HG03159 (cell line): ENCODE measurements at regions not wholly inside any gene's neighbourhood (a gene's known extent, or its start where the extent isn't known, plus 50 kb on each side); places are given as distances from the start of the nearest gene placed in this dataset.

ENCODE experiments used
- ATAC-seq: cut with Tn5 transposase; IDR thresholded peaks from one replicate; pipeline ENCODE4 v1.9.1; 2021; ENCODE audit warnings: mild to moderate bottlenecking, moderate library complexity; ENCODE audit not compliant: unreplicated experiment

GRCh38 chr1:219292341-219292740 is 118.7 kb downstream of the LYPLAL1 start:
- no peak for ATAC-seq

GRCh38 chr1:219289171-219289570 is 115.5 kb downstream of the LYPLAL1 start:
- ATAC-seq: no peak

- ATAC-seq: no peak
Measured at GRCh38 chr1:219283541-219283940, 109.9 kb downstream of the LYPLAL1 start.

- ATAC-seq: no peak
Measured at GRCh38 chr1:219281831-219282230, 108.2 kb downstream of the LYPLAL1 start.

- no peak for ATAC-seq
Measured at GRCh38 chr1:219279017-219279770, 105.5 kb downstream of the LYPLAL1 start.

- no peak for ATAC-seq
Measured at GRCh38 chr1:219278288-219278687, 104.6 kb downstream of the LYPLAL1 start.

- ATAC-seq: no peak
Measured at GRCh38 chr1:219277304-219278105, 103.8 kb downstream of the LYPLAL1 start.

- no peak for ATAC-seq
Measured at GRCh38 chr1:219276049-219276738, 102.5 kb downstream of the LYPLAL1 start.

GRCh38 chr1:219273088-219273686 is 99.5 kb downstream of the LYPLAL1 start:
- ATAC-seq: no peak

- ATAC-seq: no peak
Measured at GRCh38 chr1:219271818-219272535, 98.3 kb downstream of the LYPLAL1 start.

GRCh38 chr1:219269171-219269570 is 95.5 kb downstream of the LYPLAL1 start:
- no peak for ATAC-seq

GRCh38 chr1:219266524-219266923 is 92.8 kb downstream of the LYPLAL1 start:
- no peak for ATAC-seq

GRCh38 chr1:219265026-219265515 is 91.4 kb downstream of the LYPLAL1 start:
- ATAC-seq: no peak

GRCh38 chr1:219264561-219264960 is 90.9 kb downstream of the LYPLAL1 start:
- no peak for ATAC-seq
